Calu3 (cell line): ENCODE measurements at regions not wholly inside any gene's neighbourhood (a gene's known extent, or its start where the extent isn't known, plus 50 kb on each side); places are given as distances from the start of the nearest gene placed in this dataset.

ENCODE experiments used
- BruUV-seq: library from RNA; stranded (reverse); fragments of 400-500 nt; replicated peaks from 2 replicates; lab custom pipeline; 2021; lab: Mats Ljungman, UMichigan
- CTCF ChIA-PET: fragments of 300-600 bp; sonication (Branson Sonifier 250); formaldehyde crosslinking; loops from one replicate; lab custom pipeline; 2022; ENCODE audit warnings: antibody characterized with exemption; lab: Charles Lee
- DNase-seq: peaks from one replicate; pipeline ENCODE4 v3.0.0; 2022
- H3K27ac Mint-ChIP-seq: one replicate; pipeline ENCODE4 v1.8.0; 2022; ENCODE audit warnings: mixed read lengths; ENCODE audit not compliant: unreplicated experiment
- H3K27me3 Mint-ChIP-seq: one replicate; pipeline ENCODE4 v1.8.0; 2022; ENCODE audit warnings: mixed read lengths; ENCODE audit not compliant: unreplicated experiment
- H3K36me3 Mint-ChIP-seq: one replicate; pipeline ENCODE4 v1.8.0; 2022; ENCODE audit warnings: mild to moderate bottlenecking, moderate library complexity, mixed read lengths; ENCODE audit not compliant: insufficient read depth, unreplicated experiment
- H3K4me1 Mint-ChIP-seq: one replicate; pipeline ENCODE4 v1.8.0; 2022; ENCODE audit warnings: mild to moderate bottlenecking, low read depth, mixed read lengths; ENCODE audit not compliant: unreplicated experiment
- H3K4me3 Mint-ChIP-seq: one replicate; pipeline ENCODE4 v1.8.0; 2022; ENCODE audit warnings: mild to moderate bottlenecking, low read depth, moderate library complexity, mixed read lengths; ENCODE audit not compliant: unreplicated experiment
- H3K9me3 Mint-ChIP-seq: one replicate; pipeline ENCODE4 v1.8.0; 2022; ENCODE audit warnings: low read depth, mixed read lengths; ENCODE audit not compliant: unreplicated experiment
- CTCF ChIP-seq: fragments of 200-600 bp; IDR thresholded peaks from one replicate; pipeline ENCODE4 v1.8.0; 2022; ENCODE audit warnings: antibody characterized with exemption; ENCODE audit not compliant: unreplicated experiment
- intact Hi-C: fragments of 100-400 bp; cut with micrococcal nuclease; formaldehyde crosslinking; loops from one replicate; pipeline ENCODE4 v1.10.0; 2022; ENCODE audit not compliant: unreplicated experiment

GRCh38 chr2:8391584-8391983 is 290.3 kb upstream of the ID2 start:
- CTCF ChIA-PET = no interaction called here
- H3K4me3 Mint-ChIP-seq = no peak overlapping the region
- DNase-seq = no peak
- no TSS peak for BruUV-seq
- H3K36me3 Mint-ChIP-seq = no peaks in the 10 kb centered on the region
- no peaks in the 10 kb centered on the region for H3K9me3 Mint-ChIP-seq
- intact Hi-C loops = no loop called here
- no peaks in the 10 kb centered on the region for H3K27me3 Mint-ChIP-seq
- H3K27ac Mint-ChIP-seq = no peak overlapping the region
- peaks cover 18% of the 10 kb centered on the region for H3K4me1 Mint-ChIP-seq
- TF ChIP-seq CTCF = no peak

GRCh38 chr2:8392098-8392866 is 289.6 kb upstream of the ID2 start:
- intact Hi-C loops = no loop called here
- DNase-seq = no peak
- no peak for TF ChIP-seq CTCF
- no peaks in the 10 kb centered on the region for H3K36me3 Mint-ChIP-seq
- peaks cover 18% of the 10 kb centered on the region for H3K4me1 Mint-ChIP-seq
- no TSS peak for BruUV-seq
- H3K9me3 Mint-ChIP-seq = no peaks in the 10 kb centered on the region
- H3K4me3 Mint-ChIP-seq = no peak overlapping the region
- H3K27me3 Mint-ChIP-seq = no peaks in the 10 kb centered on the region
- H3K27ac Mint-ChIP-seq = no peak overlapping the region
- CTCF ChIA-PET = no interaction called here

- TF ChIP-seq CTCF = no peak
- intact Hi-C loops = no loop called here
- Mint-ChIP-seq H3K9me3 (no peaks in the 10 kb centered on the region), H3K27ac (no peak overlapping the region), H3K36me3 (no peaks in the 10 kb centered on the region), H3K4me3 (no peak overlapping the region), H3K27me3 (no peaks in the 10 kb centered on the region), H3K4me1 (peaks cover 17% of the 10 kb centered on the region)
- CTCF ChIA-PET = no interaction called here
- BruUV-seq = no TSS peak
- DNase-seq = no peak
Observed at GRCh38 chr2:8393506-8393905, 288.4 kb upstream of the ID2 start.

GRCh38 chr2:8394131-8394530 is 287.7 kb upstream of the ID2 start:
- DNase-seq = no peak
- H3K9me3 Mint-ChIP-seq = peaks cover 3% of the 10 kb centered on the region
- TF ChIP-seq CTCF = no peak
- H3K27ac Mint-ChIP-seq = no peak overlapping the region
- intact Hi-C loops = no loop called here
- H3K4me1 Mint-ChIP-seq = peaks cover 11% of the 10 kb centered on the region
- no peaks in the 10 kb centered on the region for H3K36me3 Mint-ChIP-seq
- no TSS peak for BruUV-seq
- CTCF ChIA-PET = interaction anchor here (1.3 kb wide), 1 partner anchor 18 kb away, joined by 3 read pairs; no protein-coding TSS in a partner anchor
- no peaks in the 10 kb centered on the region for H3K27me3 Mint-ChIP-seq
- H3K4me3 Mint-ChIP-seq = no peak overlapping the region
